Osteoblast (primary cell): ENCODE measurements at regions not wholly inside any gene's neighbourhood (a gene's known extent, or its start where the extent isn't known, plus 50 kb on each side); places are given as distances from the start of the nearest gene placed in this dataset.

Experiments
- DNase-seq: peaks from one replicate; pipeline ENCODE4 v3.0.0; 2011; ENCODE audit warnings: low spot score, mixed read lengths; ENCODE audit not compliant: insufficient read length; ENCODE audit errors: missing footprints
- H2AFZ ChIP-seq: 2 replicates; pipeline ENCODE4 v1.6.0; 2011; ENCODE audit warnings: mild to moderate bottlenecking, low read length
- H3K27ac ChIP-seq: 2 replicates; pipeline ENCODE4 v1.5.1; 2011; ENCODE audit warnings: mild to moderate bottlenecking, low read depth, low read length, moderate library complexity
- H3K27me3 ChIP-seq: 2 replicates; pipeline ENCODE4 v1.6.0; 2012; ENCODE audit warnings: mild to moderate bottlenecking, control low read depth, inconsistent platforms, low read length, moderate library complexity; ENCODE audit not compliant: insufficient read depth
- H3K36me3 ChIP-seq: 2 replicates; pipeline ENCODE4 v1.5.1; 2011; ENCODE audit warnings: mild to moderate bottlenecking, low read length, control low read depth, moderate library complexity; ENCODE audit not compliant: insufficient read depth
- H3K4me1 ChIP-seq: 2 replicates; pipeline ENCODE4 v1.5.1; 2011; ENCODE audit warnings: mild to moderate bottlenecking, low read length, control low read depth, moderate library complexity; ENCODE audit not compliant: insufficient read depth
- H3K4me2 ChIP-seq: 2 replicates; pipeline ENCODE4 v1.6.0; 2011; ENCODE audit warnings: mild to moderate bottlenecking, low read length; ENCODE audit not compliant: insufficient read depth
- H3K4me3 ChIP-seq: fragments of 200-600 bp; sonication (generic); 3 replicates; pipeline ENCODE4 v1.5.1; 2012; ENCODE audit warnings: mild to moderate bottlenecking, low read length, inconsistent platforms; ENCODE audit not compliant: insufficient read depth
- H3K79me2 ChIP-seq: 2 replicates; pipeline ENCODE4 v1.6.0; 2012; ENCODE audit warnings: mild to moderate bottlenecking, low read length, control low read depth, inconsistent platforms; ENCODE audit not compliant: insufficient read depth
- H3K9me3 ChIP-seq: 2 replicates; pipeline ENCODE4 v1.5.1; 2011; ENCODE audit warnings: low read depth, low read length, control low read depth
- H4K20me1 ChIP-seq: 2 replicates; pipeline ENCODE4 v1.6.0; 2012; ENCODE audit warnings: mild to moderate bottlenecking, low read length, control low read depth; ENCODE audit not compliant: insufficient read depth
- TF ChIP-seq, protein P1 (sequence below): IDR thresholded peaks from 2 replicates; pipeline ENCODE4 v1.5.1; 2011; ENCODE audit warnings: mild to moderate bottlenecking, low read depth, low read length, moderate library complexity; ENCODE audit errors: extremely low read depth

- peak; percentile 72 for DNase-seq
- H3K9me3 ChIP-seq = no peaks in the 10 kb centered on the region
- TF ChIP-seq, protein P1, sequence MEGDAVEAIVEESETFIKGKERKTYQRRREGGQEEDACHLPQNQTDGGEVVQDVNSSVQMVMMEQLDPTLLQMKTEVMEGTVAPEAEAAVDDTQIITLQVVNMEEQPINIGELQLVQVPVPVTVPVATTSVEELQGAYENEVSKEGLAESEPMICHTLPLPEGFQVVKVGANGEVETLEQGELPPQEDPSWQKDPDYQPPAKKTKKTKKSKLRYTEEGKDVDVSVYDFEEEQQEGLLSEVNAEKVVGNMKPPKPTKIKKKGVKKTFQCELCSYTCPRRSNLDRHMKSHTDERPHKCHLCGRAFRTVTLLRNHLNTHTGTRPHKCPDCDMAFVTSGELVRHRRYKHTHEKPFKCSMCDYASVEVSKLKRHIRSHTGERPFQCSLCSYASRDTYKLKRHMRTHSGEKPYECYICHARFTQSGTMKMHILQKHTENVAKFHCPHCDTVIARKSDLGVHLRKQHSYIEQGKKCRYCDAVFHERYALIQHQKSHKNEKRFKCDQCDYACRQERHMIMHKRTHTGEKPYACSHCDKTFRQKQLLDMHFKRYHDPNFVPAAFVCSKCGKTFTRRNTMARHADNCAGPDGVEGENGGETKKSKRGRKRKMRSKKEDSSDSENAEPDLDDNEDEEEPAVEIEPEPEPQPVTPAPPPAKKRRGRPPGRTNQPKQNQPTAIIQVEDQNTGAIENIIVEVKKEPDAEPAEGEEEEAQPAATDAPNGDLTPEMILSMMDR = no peak
- H3K4me2 ChIP-seq = no peak overlapping the region
- peaks cover 4% of the 10 kb centered on the region for H3K27me3 ChIP-seq
- H4K20me1 ChIP-seq = no peaks in the 10 kb centered on the region
- H3K4me1 ChIP-seq = no peaks in the 10 kb centered on the region
- no peaks in the 10 kb centered on the region for H3K36me3 ChIP-seq
- H3K79me2 ChIP-seq = no peaks in the 10 kb centered on the region
- no peak overlapping the region for H3K27ac ChIP-seq
- no peak overlapping the region for H3K4me3 ChIP-seq
- H2AFZ ChIP-seq = no peak overlapping the region
These were observed 107.0 kb downstream of the SHANK2 start for GRCh38 chr11:71145368-71145767.

DNA sequence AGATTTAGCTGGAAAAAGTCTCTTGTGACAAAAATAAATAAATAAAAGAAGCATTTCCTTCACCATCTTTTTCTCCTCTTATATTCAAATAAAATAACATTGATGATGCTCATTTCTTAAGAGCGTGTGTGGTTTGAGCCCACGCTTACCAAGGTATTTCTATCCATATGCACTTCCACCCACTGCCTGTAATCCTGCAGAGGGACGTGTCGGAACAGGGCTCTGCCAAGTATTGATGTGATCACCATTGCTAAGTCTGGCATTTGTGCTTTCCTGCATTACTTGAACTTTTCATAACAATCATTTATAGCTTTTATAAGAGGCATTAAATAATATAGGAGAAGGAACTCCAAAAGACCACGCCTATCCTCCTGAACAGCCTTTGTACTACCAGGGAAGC lies 107.6 kb downstream of the SHANK2 start:
- Histone ChIP-seq H2AFZ (no peak overlapping the region), H3K9me3 (no peaks in the 10 kb centered on the region), H3K4me1 (peaks cover 2% of the 10 kb centered on the region), H4K20me1 (no peaks in the 10 kb centered on the region), H3K4me3 (no peak overlapping the region), H3K27ac (no peak overlapping the region), H3K36me3 (no peaks in the 10 kb centered on the region), H3K27me3 (peaks cover 4% of the 10 kb centered on the region), H3K4me2 (no peak overlapping the region), H3K79me2 (no peaks in the 10 kb centered on the region)
- TF ChIP-seq, protein P1 = no peak
- no peak for DNase-seq

DNA sequence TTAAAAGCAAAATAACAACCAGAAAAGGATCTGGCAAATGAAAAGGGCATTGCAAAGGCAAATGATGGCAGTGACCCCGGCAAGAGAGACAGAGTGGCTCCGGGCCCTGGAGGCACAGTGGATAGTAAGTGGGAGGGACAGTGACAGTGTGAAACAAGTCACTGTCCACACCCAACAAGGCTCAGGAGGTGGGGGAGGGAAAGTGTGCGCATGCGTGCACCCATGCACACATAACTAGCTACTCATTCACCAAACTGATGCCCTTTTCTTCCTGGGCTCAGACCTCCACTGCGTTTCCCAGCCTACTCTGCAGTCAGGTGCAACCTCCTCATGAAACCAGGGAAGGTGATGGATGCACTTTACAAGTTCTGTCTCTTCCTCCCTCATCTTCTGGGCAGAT lies 108.4 kb downstream of the SHANK2 start:
- H3K4me1 ChIP-seq = peaks cover 5% of the 10 kb centered on the region
- no peaks in the 10 kb centered on the region for H4K20me1 ChIP-seq
- H3K79me2 ChIP-seq = no peaks in the 10 kb centered on the region
- no peak overlapping the region for H3K4me2 ChIP-seq
- no peak overlapping the region for H2AFZ ChIP-seq
- no peak for DNase-seq
- TF ChIP-seq, protein P1 = no peak
- H3K36me3 ChIP-seq = no peaks in the 10 kb centered on the region
- H3K4me3 ChIP-seq = no peak overlapping the region
- H3K27ac ChIP-seq = no peak overlapping the region
- H3K9me3 ChIP-seq = no peaks in the 10 kb centered on the region
- H3K27me3 ChIP-seq = peaks cover 1% of the 10 kb centered on the region

DNA sequence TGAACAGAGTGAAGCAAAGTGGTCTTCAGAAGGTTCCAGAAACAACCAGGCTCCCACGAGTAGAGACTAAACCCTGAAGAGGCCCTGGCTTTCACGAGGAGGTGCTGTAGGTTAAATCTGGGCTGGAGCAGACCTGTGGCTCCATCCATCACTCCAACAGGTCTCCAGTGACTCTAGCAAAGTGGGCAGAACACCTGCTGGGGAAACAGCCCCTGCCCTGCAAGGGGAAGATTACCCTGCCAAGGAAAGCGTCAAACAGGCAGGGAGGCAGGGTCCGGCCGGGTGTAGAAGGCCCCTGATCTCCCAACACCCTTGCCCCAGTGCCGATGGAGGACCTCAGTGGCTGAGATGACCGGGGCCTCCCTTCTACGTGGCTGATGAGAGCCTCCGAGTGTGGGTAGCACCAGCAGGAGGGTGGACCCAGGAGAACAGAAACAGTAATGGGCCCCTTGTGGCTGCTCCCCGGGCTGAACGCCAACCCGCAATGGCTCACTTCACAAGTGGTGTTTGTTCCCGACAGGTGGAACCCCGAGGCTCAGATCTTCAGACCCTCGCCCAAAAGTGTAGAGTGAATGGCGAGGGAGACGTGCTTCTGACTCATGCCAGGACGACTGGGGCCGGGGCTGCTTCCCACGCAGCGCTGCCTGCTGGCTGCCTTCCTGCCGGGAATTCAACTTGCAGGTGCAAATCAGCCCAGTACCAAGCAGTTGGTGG lies 112.0 kb downstream of the SHANK2 start:
- Histone ChIP-seq H3K4me1 (peaks cover 5% of the 10 kb centered on the region), H4K20me1 (no peaks in the 10 kb centered on the region), H3K9me3 (no peaks in the 10 kb centered on the region), H3K4me3 (no peak overlapping the region), H3K27me3 (no peaks in the 10 kb centered on the region), H2AFZ (no peak overlapping the region), H3K4me2 (no peak overlapping the region), H3K79me2 (no peaks in the 10 kb centered on the region), H3K27ac (no peak overlapping the region), H3K36me3 (no peaks in the 10 kb centered on the region)
- peak; percentile 65 for DNase-seq
- TF ChIP-seq, protein P1 = no peak
